ENCODE measurements at regions not wholly inside any gene's neighbourhood (a gene's known extent, or its start where the extent isn't known, plus 50 kb on each side); places are given as distances from the start of the nearest gene placed in this dataset.
"Not testable (repeated sequence)": the region's sequence is repeated elsewhere in the genome, so short reads cannot be mapped to it uniquely, and the experiment has no call there.

GRCh38 chr6:133108419-133108818, 132.7 kb upstream of the EYA4 start:
- no peak for DNase-seq (ENCODE audit: low read depth in 2 of 2)

DNA sequence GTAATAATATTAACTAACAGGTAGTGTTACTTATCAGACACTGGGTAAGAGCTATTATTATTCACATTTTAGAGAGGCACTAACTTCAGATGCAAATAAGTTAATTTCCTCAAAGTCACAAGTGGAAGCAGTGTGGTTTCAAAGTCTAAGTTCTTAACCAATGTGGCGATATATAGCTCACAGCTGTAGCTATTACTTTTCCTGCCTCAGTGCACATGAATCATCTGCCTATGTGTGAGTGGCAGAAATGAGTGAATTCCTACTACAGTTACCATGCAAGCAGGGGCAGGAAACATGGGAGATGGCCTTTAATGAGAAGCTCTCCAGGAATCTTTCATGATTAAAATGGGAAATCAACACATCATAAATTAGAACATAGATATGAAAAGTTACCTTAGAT, 126.2 kb upstream of the EYA4 start:
- no peak for DNase-seq (ENCODE audit: low read depth in 2 of 2)

DNA sequence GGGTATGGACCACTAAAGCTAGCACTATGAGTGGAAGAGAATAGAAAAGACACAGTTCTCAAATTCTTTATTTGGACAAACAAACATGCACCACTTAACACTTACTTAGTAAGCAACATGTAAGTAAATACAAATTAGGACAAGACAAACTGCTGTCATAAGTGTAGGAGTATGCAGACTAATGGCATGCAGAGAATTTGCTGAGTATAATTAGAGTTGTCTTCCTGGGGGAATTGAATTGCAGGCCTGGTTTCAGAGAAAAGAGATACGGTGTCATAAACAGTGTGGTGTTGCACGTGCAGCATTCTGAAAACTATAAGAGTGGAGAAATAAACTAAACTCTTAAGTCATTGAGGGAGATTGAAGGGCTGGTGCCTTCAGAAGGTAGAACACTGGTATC, 125.2 kb upstream of the EYA4 start:
- no peak for DNase-seq (ENCODE audit: low read depth in 2 of 2)

GRCh38 chr6:133128191-133128590, 113.0 kb upstream of the EYA4 start:
- DNase-seq (ENCODE audit: low read depth in 2 of 2), result no peak

- DNase-seq (ENCODE audit: low read depth in 2 of 2), result no peak
Measured at GRCh38 chr6:133129556-133129955, 111.6 kb upstream of the EYA4 start.

DNA sequence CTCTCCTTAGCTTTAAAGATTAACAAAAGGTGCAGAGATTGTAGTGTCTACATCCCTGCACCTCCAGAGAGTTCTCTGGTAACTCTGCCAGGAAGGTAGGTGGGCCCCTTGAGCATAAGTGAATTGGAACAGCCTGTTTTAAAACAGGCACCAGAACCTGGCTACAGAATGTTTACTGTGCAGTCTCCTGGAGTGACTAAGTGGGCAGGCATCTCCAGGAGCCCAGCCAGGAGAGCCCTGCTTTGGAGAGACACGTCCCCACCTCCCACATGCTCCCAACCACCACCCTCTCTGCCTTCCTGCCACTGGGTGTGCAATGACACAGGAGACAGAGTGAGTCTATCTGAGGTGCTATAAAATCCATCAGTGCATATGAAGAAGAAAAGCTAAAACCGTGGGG, 110.3 kb upstream of the EYA4 start:
- DNase-seq (ENCODE audit: low read depth in 2 of 2), result no peak

GRCh38 chr6:133131621-133132465, 109.3 kb upstream of the EYA4 start:
- DNase-seq (ENCODE audit: low read depth in 2 of 2), result no peak

GRCh38 chr6:133132466-133132971, 108.6 kb upstream of the EYA4 start:
- DNase-seq (ENCODE audit: low read depth in 2 of 2), result no peak

GRCh38 chr6:133136177-133136880, 104.8 kb upstream of the EYA4 start:
- DNase-seq (ENCODE audit: low read depth in 2 of 2), result no peak

DNA sequence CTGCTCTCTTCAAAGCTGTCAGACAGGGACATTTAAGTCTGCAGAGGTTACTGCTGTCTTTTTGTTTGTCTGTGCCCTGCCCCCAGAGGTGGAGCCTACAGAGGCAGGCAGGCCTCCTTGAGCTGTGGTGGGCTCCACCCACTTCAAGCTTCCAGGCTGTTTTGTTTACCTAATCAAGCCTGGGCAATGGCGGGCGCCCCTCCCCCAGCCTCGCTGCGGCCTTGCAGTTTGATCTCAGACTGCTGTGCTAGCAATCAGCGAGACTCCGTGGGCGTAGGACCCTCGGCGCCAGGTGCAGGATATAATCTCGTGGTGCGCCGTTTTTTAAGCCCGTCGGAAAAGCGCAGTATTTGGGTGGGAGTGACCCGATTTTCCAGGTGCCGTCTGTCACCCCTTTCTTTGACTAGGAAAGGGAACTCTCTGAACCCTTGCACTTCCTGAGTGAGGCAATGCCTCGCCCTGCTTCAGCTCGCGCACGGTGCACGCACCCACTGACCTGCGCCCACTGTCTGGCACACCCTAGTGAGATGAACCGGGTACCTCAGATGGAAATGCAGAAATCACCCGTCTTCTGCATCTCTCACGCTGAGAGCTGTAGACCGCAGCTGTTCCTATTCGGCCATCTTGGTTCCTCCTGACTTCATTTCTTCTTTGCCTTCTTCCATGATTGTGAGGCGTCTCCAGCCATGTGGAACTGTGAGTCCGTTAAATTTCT, 93.5 kb upstream of the EYA4 start:
- DNase-seq (ENCODE audit: low read depth in 2 of 2), result not testable (repeated sequence)

DNA sequence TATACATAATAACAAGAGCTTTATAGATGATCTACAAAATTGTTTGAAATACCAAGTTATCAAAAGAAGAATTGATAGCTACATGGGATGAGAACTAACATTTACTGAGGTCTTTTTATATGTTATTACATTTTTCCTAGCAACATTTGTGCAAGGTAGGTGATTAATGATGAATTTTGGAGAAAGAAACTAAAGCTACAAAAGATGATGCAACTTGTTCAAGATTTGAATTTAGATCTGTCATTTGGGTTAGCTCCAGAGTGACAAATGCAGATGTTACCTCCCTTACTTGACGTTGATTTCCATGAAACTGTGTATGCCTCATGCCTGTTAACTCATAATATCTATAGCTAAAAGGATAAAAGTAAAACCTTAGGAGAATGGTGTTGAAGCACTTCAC, 84.5 kb upstream of the EYA4 start:
- no peak for DNase-seq (ENCODE audit: low read depth in 2 of 2)

- DNase-seq (ENCODE audit: low read depth in 2 of 2), result no peak
Measured at GRCh38 chr6:133157995-133158394, 83.2 kb upstream of the EYA4 start.

DNA sequence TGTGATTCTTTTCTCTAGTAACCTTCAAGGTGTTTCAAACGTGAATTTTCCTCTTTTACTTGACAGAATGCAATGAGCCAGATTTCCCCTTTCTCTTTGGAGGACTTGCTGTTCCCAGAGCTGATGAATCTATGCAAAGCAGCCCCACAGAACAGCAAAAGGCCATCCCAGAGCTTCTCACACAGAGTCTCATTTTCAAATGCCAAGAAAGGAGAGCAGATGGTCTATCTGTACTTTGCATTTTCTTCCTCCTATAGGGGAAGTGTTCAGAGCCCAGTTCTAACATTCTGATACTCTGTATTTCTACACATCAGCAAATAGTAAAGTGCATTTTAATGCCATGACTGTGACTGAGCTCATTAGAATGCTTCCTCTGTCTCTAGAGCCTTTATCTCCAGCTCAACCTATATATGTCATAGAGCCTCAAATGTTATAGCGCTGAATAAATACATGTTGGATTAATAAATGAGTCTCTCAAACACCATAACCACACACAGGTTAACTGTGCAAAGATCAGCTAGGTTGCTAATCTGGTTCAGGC, 81.8 kb upstream of the EYA4 start:
- DNase-seq (ENCODE audit: low read depth in 2 of 2), result no peak

- DNase-seq (ENCODE audit: low read depth in 2 of 2), result no peak
Measured at GRCh38 chr6:133160536-133160935, 80.6 kb upstream of the EYA4 start.

DNA sequence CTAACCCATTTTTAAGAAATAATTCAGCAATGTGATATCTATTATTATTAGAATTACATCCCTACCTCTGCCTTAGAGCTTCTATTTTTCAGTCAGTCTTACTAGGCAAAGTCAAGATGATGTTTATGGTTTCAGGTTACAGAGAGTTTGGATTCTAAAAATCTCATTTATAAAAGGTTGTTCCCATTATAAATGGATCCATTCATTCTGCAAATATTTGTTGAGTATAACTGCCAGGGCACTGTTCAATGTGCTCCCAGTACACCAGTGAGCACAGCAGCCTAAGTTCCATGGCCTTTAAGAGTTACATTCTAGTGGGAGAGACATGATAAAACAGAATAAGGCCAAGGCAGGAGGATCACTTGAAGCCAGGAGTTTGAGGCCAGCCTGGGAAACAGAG, 75.9 kb upstream of the EYA4 start:
- DNase-seq (ENCODE audit: low read depth in 2 of 2), result no peak

DNA sequence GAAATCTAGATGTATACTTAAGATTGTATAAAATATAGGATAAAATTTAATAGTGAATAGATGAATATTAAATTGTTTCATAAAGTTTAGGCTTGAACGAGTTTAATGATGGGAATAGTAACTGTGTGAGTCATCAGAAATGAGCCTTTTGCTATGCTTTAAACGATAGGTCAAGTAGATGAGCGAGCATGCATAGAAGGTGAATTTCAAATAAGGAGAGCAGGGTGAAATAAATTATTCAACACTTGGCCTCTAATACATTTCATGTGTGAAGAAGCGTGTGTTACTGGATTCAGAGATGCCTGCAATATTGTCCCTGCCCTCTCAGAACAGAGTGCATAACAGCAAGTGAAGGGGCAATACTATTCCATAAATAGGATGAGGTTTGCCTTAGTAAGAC, 74.4 kb upstream of the EYA4 start:
- DNase-seq (ENCODE audit: low read depth in 2 of 2), result no peak

GRCh38 chr6:133169901-133170300, 71.3 kb upstream of the EYA4 start:
- DNase-seq (ENCODE audit: low read depth in 2 of 2), result no peak

- DNase-seq (ENCODE audit: low read depth in 2 of 2), result no peak
Measured at GRCh38 chr6:133170602-133171001, 70.6 kb upstream of the EYA4 start.

GRCh38 chr6:133171989-133172604, 69.1 kb upstream of the EYA4 start:
- DNase-seq (ENCODE audit: low read depth in 2 of 2), result no peak

- DNase-seq (ENCODE audit: low read depth in 2 of 2), result no peak
Measured at GRCh38 chr6:133173276-133173675, 67.9 kb upstream of the EYA4 start.

DNA sequence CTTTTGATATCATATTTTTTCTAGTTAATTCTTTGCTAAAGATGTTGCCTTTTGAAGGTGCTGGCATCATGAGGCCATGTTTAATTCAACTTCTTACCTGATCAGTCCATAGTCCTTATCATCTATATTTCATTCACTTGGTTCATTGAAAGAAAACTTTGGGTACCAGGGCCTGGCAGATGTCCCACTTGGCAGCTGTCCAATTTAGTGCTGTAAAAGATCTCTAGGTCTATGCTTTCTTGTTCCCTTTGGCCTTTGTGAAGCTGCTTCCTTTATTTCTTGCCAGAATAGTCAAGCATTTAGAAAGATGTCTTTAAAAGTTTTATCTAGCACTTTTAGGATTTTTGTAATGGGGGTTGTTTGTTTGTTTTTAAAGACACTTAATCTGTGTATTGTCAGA, 61.7 kb upstream of the EYA4 start:
- no peak for DNase-seq (ENCODE audit: low read depth in 2 of 2)

DNA sequence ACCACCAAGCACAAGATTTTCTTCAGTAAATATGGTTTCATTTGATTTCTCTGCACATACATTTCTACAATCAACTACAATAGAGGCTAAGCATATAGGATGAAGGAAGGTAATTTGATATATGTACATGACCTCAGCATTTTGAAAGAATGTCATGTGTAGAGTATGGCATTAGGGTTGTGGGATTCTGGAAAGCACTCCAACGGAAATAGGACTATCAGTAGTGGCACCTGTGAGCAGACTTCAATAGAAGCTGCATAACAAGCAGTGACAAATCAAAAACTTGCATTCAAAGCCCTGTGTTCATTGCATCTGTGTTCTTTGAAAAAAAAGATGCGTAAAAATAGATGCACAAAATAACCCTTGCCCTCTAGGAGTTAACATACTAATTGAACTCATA, 57.5 kb upstream of the EYA4 start:
- DNase-seq (ENCODE audit: low read depth in 2 of 2), result no peak

All from stimulated activated CD8-positive, alpha-beta memory T cell treated with anti-CD3 and anti-CD28 coated beads, Interleukin-2, amount 100 ng/mL, for 48 hours (primary cell).